Caco-2 (cell line): ENCODE measurements at regions not wholly inside any gene's neighbourhood (a gene's known extent, or its start where the extent isn't known, plus 50 kb on each side); places are given as distances from the start of the nearest gene placed in this dataset.

Source experiments
- BruUV-seq: library from RNA; stranded (reverse); fragments of 400-500 nt; replicated peaks from 2 replicates; lab custom pipeline; 2021; lab: Mats Ljungman, UMichigan
- CTCF ChIA-PET: fragments of 300-600 bp; sonication (Branson Sonifier 250); formaldehyde crosslinking; loops from one replicate; lab custom pipeline; 2022; ENCODE audit warnings: antibody characterized with exemption; lab: Charles Lee
- POLR2A ChIA-PET: fragments of 300-600 bp; sonication (Branson Sonifier 250); formaldehyde crosslinking; loops from one replicate; lab custom pipeline; 2022; ENCODE audit warnings: antibody characterized with exemption; lab: Charles Lee
- DNase-seq, 2 experiments: peaks; one replicate each; pipeline versions ENCODE4 v3.0.0 to v3.0.0-alpha.2; 2020 to 2022
- H3K27me3 ChIP-seq: replicated peaks from 2 replicates; pipeline ENCODE4 v1.6.0; 2011; ENCODE audit warnings: low read length; ENCODE audit not compliant: control insufficient read depth, insufficient read depth
- H3K36me3 ChIP-seq: 2 replicates; pipeline ENCODE4 v1.5.1; 2011; ENCODE audit warnings: low read length; ENCODE audit not compliant: control insufficient read depth, insufficient read depth
- H3K4me1 ChIP-seq: fragments of 250-450 bp; sonication (Bioruptor Pico); 2 replicates; pipeline ENCODE4 v1.5.1; 2020; ENCODE audit warnings: mild to moderate bottlenecking
- H3K4me3 ChIP-seq: 2 replicates; pipeline ENCODE4 v1.5.1; 2011; ENCODE audit warnings: low read depth, mild to moderate bottlenecking, control low read depth, low read length
- H3K9me3 ChIP-seq: fragments of 250-450 bp; sonication (Bioruptor Pico); 2 replicates; pipeline ENCODE4 v1.5.1; 2020; ENCODE audit warnings: mild to moderate bottlenecking, moderate library complexity
- H3K27ac Mint-ChIP-seq: one replicate; pipeline ENCODE4 v1.8.0; 2022; ENCODE audit warnings: mixed read lengths; ENCODE audit not compliant: unreplicated experiment
- H3K27me3 Mint-ChIP-seq: one replicate; pipeline ENCODE4 v1.8.0; 2022; ENCODE audit warnings: mixed read lengths; ENCODE audit not compliant: insufficient read depth, unreplicated experiment
- H3K36me3 Mint-ChIP-seq: one replicate; pipeline ENCODE4 v1.8.0; 2022; ENCODE audit warnings: mild to moderate bottlenecking, mixed read lengths; ENCODE audit not compliant: insufficient read depth, unreplicated experiment
- H3K4me1 Mint-ChIP-seq: one replicate; pipeline ENCODE4 v1.8.0; 2022; ENCODE audit warnings: low read depth, mixed read lengths; ENCODE audit not compliant: unreplicated experiment
- H3K4me3 Mint-ChIP-seq: one replicate; pipeline ENCODE4 v1.8.0; 2022; ENCODE audit warnings: mild to moderate bottlenecking, moderate library complexity, mixed read lengths; ENCODE audit not compliant: unreplicated experiment
- H3K9me3 Mint-ChIP-seq: one replicate; pipeline ENCODE4 v1.8.0; 2022; ENCODE audit warnings: mixed read lengths; ENCODE audit not compliant: unreplicated experiment
- CTCF ChIP-seq, 2 experiments: fragments of 200-600 bp in 1 of 2; IDR thresholded peaks; 1 replicate in 1 of 2; 2 replicates in 1 of 2; pipeline versions ENCODE4 v1.5.1 to v1.8.0; 2011 to 2022; ENCODE audit warnings: antibody characterized with exemption in 1 of 2, control low read depth in 1 of 2, inconsistent platforms in 1 of 2, low read depth in 1 of 2, low read length in 1 of 2, mild to moderate bottlenecking in 1 of 2, moderate library complexity in 1 of 2; ENCODE audit not compliant: insufficient read depth in 1 of 2, severe bottlenecking in 1 of 2, unreplicated experiment in 1 of 2
- intact Hi-C: fragments of 100-400 bp; cut with micrococcal nuclease; formaldehyde crosslinking; loops from one replicate; pipeline ENCODE4 v1.10.0; 2022; ENCODE audit not compliant: unreplicated experiment

GRCh38 chr2:16719485-16719808 lies 53.8 kb upstream of the CYRIA start:
- CTCF ChIA-PET, result no interaction called here
- H3K9me3 ChIP-seq, result no peaks in the 10 kb centered on the region
- no peaks in the 10 kb centered on the region for H3K9me3 Mint-ChIP-seq

GRCh38 chr2:16718576-16719484 lies 53.2 kb upstream of the CYRIA start:
- H3K4me3 ChIP-seq, result no peak overlapping the region
- no TSS peak for BruUV-seq
- H3K4me1 ChIP-seq, result no peaks in the 10 kb centered on the region
- no peak overlapping the region for H3K4me3 Mint-ChIP-seq
- H3K4me1 Mint-ChIP-seq, result no peaks in the 10 kb centered on the region
- DNase-seq, result no peak
- H3K27me3 ChIP-seq, result peaks cover 3% of the 10 kb centered on the region; the same call in 1 of the 2 replicates
- no peaks in the 10 kb centered on the region for H3K36me3 ChIP-seq
- CTCF ChIA-PET, result no interaction called here
- H3K36me3 Mint-ChIP-seq, result no peaks in the 10 kb centered on the region
- no peaks in the 10 kb centered on the region for H3K9me3 ChIP-seq
- H3K27me3 Mint-ChIP-seq, result peaks cover 28% of the 10 kb centered on the region
- H3K9me3 Mint-ChIP-seq, result no peaks in the 10 kb centered on the region
- POLR2A ChIA-PET, result interaction anchor here (0.6 kb wide), 1 partner anchor 312 kb away, joined by 3 read pairs; no protein-coding TSS in a partner anchor
- TF ChIP-seq CTCF (IDR thresholded peaks at IDR 0.05; ENCODE audit: insufficient read depth in 1 of 2, low read depth in 1 of 2, low read length in 1 of 2, severe bottlenecking in 1 of 2, unreplicated experiment in 1 of 2), result no peak
- H3K27ac Mint-ChIP-seq, result no peak overlapping the region
- intact Hi-C loops, result no loop called here

More at GRCh38 chr2:16719485-16719808, 53.8 kb upstream of the CYRIA start:
- POLR2A ChIA-PET, result no interaction called here
- TF ChIP-seq CTCF (IDR thresholded peaks at IDR 0.05; ENCODE audit: insufficient read depth in 1 of 2, low read depth in 1 of 2, low read length in 1 of 2, severe bottlenecking in 1 of 2, unreplicated experiment in 1 of 2), result no peak
- Histone ChIP-seq H3K36me3 (no peaks in the 10 kb centered on the region), H3K27me3 (peaks cover 3% of the 10 kb centered on the region), H3K4me1 (no peaks in the 10 kb centered on the region), H3K4me3 (no peak overlapping the region)
- no peak overlapping the region for H3K27ac Mint-ChIP-seq
- intact Hi-C loops, result no loop called here
- no peaks in the 10 kb centered on the region for H3K36me3 Mint-ChIP-seq
- BruUV-seq, result no TSS peak
- no peak overlapping the region for H3K4me3 Mint-ChIP-seq
- H3K27me3 Mint-ChIP-seq, result peaks cover 31% of the 10 kb centered on the region
- DNase-seq, result no peak
- no peaks in the 10 kb centered on the region for H3K4me1 Mint-ChIP-seq

- Mint-ChIP-seq H3K36me3 (no peaks in the 10 kb centered on the region), H3K9me3 (no peaks in the 10 kb centered on the region), H3K27me3 (peaks cover 25% of the 10 kb centered on the region), H3K4me1 (no peaks in the 10 kb centered on the region), H3K4me3 (no peak overlapping the region), H3K27ac (no peak overlapping the region)
- TF ChIP-seq CTCF (IDR thresholded peaks at IDR 0.05; ENCODE audit: insufficient read depth in 1 of 2, low read depth in 1 of 2, low read length in 1 of 2, severe bottlenecking in 1 of 2, unreplicated experiment in 1 of 2), result no peak
- no peaks in the 10 kb centered on the region for H3K36me3 ChIP-seq
- POLR2A ChIA-PET, result no interaction called here
- H3K4me1 ChIP-seq, result no peaks in the 10 kb centered on the region
- intact Hi-C loops, result no loop called here
- DNase-seq, result no peak
- H3K27me3 ChIP-seq, result peaks cover 3% of the 10 kb centered on the region; the same call in 1 of the 2 replicates
- no TSS peak for BruUV-seq
- CTCF ChIA-PET, result no interaction called here
- H3K4me3 ChIP-seq, result no peak overlapping the region
- H3K9me3 ChIP-seq, result no peaks in the 10 kb centered on the region
Observed at GRCh38 chr2:16717477-16717876, 51.8 kb upstream of the CYRIA start.
